AG09309 (cell line): ENCODE measurements at regions not wholly inside any gene's neighbourhood (a gene's known extent, or its start where the extent isn't known, plus 50 kb on each side); places are given as distances from the start of the nearest gene placed in this dataset.

Experiments
- DNase-seq: peaks from one replicate; pipeline ENCODE4 v3.0.0-alpha.2; 2010; ENCODE audit warnings: low read depth
- H3K4me3 ChIP-seq: 2 replicates; pipeline ENCODE4 v1.5.1; 2011; ENCODE audit warnings: mild to moderate bottlenecking, low read depth, low read length, moderate library complexity; ENCODE audit not compliant: control insufficient read depth
- CTCF ChIP-seq: IDR thresholded peaks from 2 replicates; pipeline ENCODE4 v1.5.1; 2011; ENCODE audit warnings: mild to moderate bottlenecking, low read depth, low read length, inconsistent platforms; ENCODE audit not compliant: insufficient read depth, control insufficient read depth; ENCODE audit errors: missing control alignments

GRCh38 chr1:69413129-69413528 lies 154.6 kb upstream of the LRRC7 start:
- H3K4me3 ChIP-seq: no peak overlapping the region
- no peak for TF ChIP-seq CTCF
- no peak for DNase-seq

DNA sequence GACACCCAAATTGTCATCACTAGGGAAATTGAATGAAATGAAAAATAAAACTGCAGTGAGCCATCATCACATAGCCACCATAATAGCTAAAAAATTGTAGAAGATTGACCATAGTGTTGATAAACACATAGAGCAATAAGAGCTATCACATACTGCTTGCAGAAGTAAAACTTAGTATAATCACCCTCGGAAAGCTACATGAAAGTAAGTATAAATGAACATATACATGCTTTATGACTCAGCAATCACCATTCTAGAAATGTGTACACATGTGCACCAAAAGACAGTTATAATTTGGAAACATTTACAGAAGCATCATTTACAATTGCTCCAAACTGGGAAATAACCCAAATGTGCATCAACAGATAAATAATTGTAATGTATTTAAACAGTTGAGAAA lies 153.1 kb upstream of the LRRC7 start:
- DNase-seq: no peak
- H3K4me3 ChIP-seq: no peak overlapping the region
- no peak for TF ChIP-seq CTCF

DNA sequence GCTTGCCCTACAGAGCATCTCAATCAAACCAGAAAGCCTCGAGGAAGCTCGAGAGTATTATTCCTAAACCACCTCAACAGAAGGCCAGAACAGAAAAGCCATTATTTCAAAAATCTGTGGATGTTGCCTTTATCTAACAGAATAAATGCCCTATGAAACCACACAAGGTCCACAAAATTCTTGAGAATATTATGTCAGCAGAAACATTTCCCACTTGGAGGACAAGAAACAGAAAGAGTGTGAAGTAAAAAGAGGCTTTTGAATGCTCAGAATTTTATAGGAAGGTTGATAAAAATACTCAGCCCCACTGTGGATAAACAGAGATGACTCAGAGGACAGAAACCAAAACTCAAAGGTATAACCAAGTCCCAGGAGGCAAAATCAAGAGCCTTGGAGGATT lies 146.4 kb upstream of the LRRC7 start:
- no peak for DNase-seq
- TF ChIP-seq CTCF: no peak
- no peak overlapping the region for H3K4me3 ChIP-seq

- H3K4me3 ChIP-seq: no peak overlapping the region
Measured at GRCh38 chr1:69425871-69426270, 141.9 kb upstream of the LRRC7 start.

GRCh38 chr1:69426401-69426800 lies 141.3 kb upstream of the LRRC7 start:
- H3K4me3 ChIP-seq: no peak overlapping the region
- DNase-seq: no peak
- TF ChIP-seq CTCF: no peak

More at GRCh38 chr1:69425871-69426270, 141.9 kb upstream of the LRRC7 start:
- DNase-seq: no peak
- TF ChIP-seq CTCF: no peak

GRCh38 chr1:69433073-69433472 lies 134.6 kb upstream of the LRRC7 start:
- no peak for DNase-seq
- no peak overlapping the region for H3K4me3 ChIP-seq
- TF ChIP-seq CTCF: no peak

- no peak for DNase-seq
- no peak for TF ChIP-seq CTCF
- no peak overlapping the region for H3K4me3 ChIP-seq
Measured at GRCh38 chr1:69436151-69436550, 131.6 kb upstream of the LRRC7 start.
